ENCODE measurements at regions not wholly inside any gene's neighbourhood (a gene's known extent, or its start where the extent isn't known, plus 50 kb on each side); places are given as distances from the start of the nearest gene placed in this dataset.

GRCh38 chr13:39942552-39943273 lies 287.3 kb downstream of the COG6 start:
- DNase-seq, result peak; percentile 62 to 70

GRCh38 chr13:39943711-39944110 lies 288.2 kb downstream of the COG6 start:
- no peak for DNase-seq

- no peak for DNase-seq
Observed at GRCh38 chr13:39945226-39945625, 289.8 kb downstream of the COG6 start.

GRCh38 chr13:39946769-39947168 lies 291.3 kb downstream of the COG6 start:
- DNase-seq, result no peak

- no peak for DNase-seq
Observed at GRCh38 chr13:39951301-39951700, 295.8 kb downstream of the COG6 start.

GRCh38 chr13:39952249-39953233 lies 297.1 kb downstream of the COG6 start:
- peak; percentile 5 to 41 for DNase-seq

- DNase-seq, result no peak
Observed at GRCh38 chr13:39954476-39954875, 299.0 kb downstream of the COG6 start.

GRCh38 chr13:39955560-39955959 lies 300.1 kb downstream of the COG6 start:
- no peak for DNase-seq

- DNase-seq, result peak; percentile 5 to 27
Observed at GRCh38 chr13:39956036-39956435, 300.6 kb downstream of the COG6 start.

GRCh38 chr13:39957868-39958677 lies 302.6 kb downstream of the COG6 start:
- peak in 1 of 2 donors; percentile 32 for DNase-seq

- no peak for DNase-seq
Observed at GRCh38 chr13:39959497-39960144, 304.2 kb downstream of the COG6 start.

- no peak for DNase-seq
Observed at GRCh38 chr13:39960191-39960590, 304.7 kb downstream of the COG6 start.

- DNase-seq, result no peak
Observed at GRCh38 chr13:39961036-39961435, 305.6 kb downstream of the COG6 start.

GRCh38 chr13:39963612-39964011 lies 308.1 kb downstream of the COG6 start:
- no peak for DNase-seq

GRCh38 chr13:39965309-39965708 lies 309.8 kb downstream of the COG6 start:
- DNase-seq, result no peak

- DNase-seq, result no peak
Observed at GRCh38 chr13:39967199-39967959, 311.9 kb downstream of the COG6 start.

GRCh38 chr13:39968646-39969475 lies 313.4 kb downstream of the COG6 start:
- DNase-seq, result no peak

GRCh38 chr13:39970177-39970846 lies 314.9 kb downstream of the COG6 start:
- DNase-seq, result no peak

- no peak for DNase-seq
Observed at GRCh38 chr13:39971526-39971925, 316.1 kb downstream of the COG6 start.

- no peak for DNase-seq
Observed at GRCh38 chr13:39976481-39976880, 321.0 kb downstream of the COG6 start.
